ENCODE measurements at regions not wholly inside any gene's neighbourhood (a gene's known extent, or its start where the extent isn't known, plus 50 kb on each side); places are given as distances from the start of the nearest gene placed in this dataset.

DNA sequence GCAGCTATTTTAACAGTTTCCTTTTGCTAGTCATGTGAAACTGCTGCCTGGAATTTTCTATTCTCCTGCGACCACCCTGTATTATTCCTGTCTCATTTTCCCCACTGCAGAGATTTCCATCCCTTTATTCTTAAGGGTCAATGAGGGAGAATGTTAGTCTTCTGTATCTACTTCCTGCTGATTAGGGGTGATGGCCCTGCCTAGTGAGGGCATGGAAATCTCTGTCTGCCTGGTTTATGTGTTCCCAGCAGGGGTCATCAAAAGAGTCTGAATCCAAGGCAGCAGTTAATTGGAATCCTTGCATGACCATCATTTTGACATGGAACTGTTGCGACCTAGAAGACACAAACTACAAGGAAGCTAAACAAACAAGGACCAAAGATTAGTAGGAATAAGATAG lies 325.2 kb downstream of the PLPP3 start:
- Histone ChIP-seq H3K27ac (ENCODE audit: insufficient read length, low read depth, low read length) (no peak overlapping the region), H3K23me2 (ENCODE audit: insufficient read length, low read depth, low read length, poor library complexity, severe bottlenecking) (no peaks in the 10 kb centered on the region), H4K91ac (ENCODE audit: insufficient read length, low read depth, low read length) (no peak overlapping the region), H2BK20ac (ENCODE audit: low read depth, low read length, poor library complexity, severe bottlenecking) (no peak overlapping the region), H3K79me1 (ENCODE audit: insufficient read depth, low read depth, low read length, poor library complexity, severe bottlenecking) (no peaks in the 10 kb centered on the region), H3K9ac (ENCODE audit: extremely low read depth, insufficient read length, low read length) (no peak overlapping the region), H3K4ac (ENCODE audit: low read depth, low read length) (no peak overlapping the region), H3K9me3 (ENCODE audit: control insufficient read depth, low read depth, low read length) (no peaks in the 10 kb centered on the region), H3T11ph (ENCODE audit: low read length) (no peak overlapping the region), H3K18ac (ENCODE audit: insufficient read length, low read depth, low read length) (no peak overlapping the region), H3K23ac (ENCODE audit: insufficient read length, low read depth, low read length) (no peak overlapping the region), H4K5ac (ENCODE audit: insufficient read length, low read depth, low read length) (no peak overlapping the region), H4K8ac (replicated peaks; ENCODE audit: insufficient read length, low read depth, low read length) (no peak overlapping the region), H2AK5ac (ENCODE audit: insufficient read length, low read length) (no peak overlapping the region), H2AFZ (ENCODE audit: low read length) (no peak overlapping the region), H3K4me1 (ENCODE audit: insufficient read depth, low read length) (no peaks in the 10 kb centered on the region), H3K14ac (ENCODE audit: insufficient read depth, low read length) (no peak overlapping the region), H2BK5ac (ENCODE audit: insufficient read length, low read length) (no peak overlapping the region), H2BK15ac (ENCODE audit: low read depth, low read length) (no peak overlapping the region), H3K27me3 (ENCODE audit: insufficient read depth, low read length) (no peaks in the 10 kb centered on the region), H3K56ac (ENCODE audit: insufficient read length, low read depth, low read length) (no peak overlapping the region), H2BK12ac (ENCODE audit: insufficient read length, low read depth, low read length) (no peak overlapping the region), H3K79me2 (ENCODE audit: insufficient read depth, low read length) (no peaks in the 10 kb centered on the region), H4K20me1 (ENCODE audit: control insufficient read depth, insufficient read depth, insufficient read length) (no peaks in the 10 kb centered on the region), H3K4me2 (ENCODE audit: insufficient read depth, insufficient read length, low read length) (no peak overlapping the region), H2BK120ac (ENCODE audit: low read depth, low read length, poor library complexity, severe bottlenecking) (no peak overlapping the region)
- no peak overlapping the region for H3K4me3 Mint-ChIP-seq
- no peaks in the 10 kb centered on the region; the same call in 1 of the 2 replicates for H3K27me3 Mint-ChIP-seq (ENCODE audit: low read depth)
- H3K4me1 Mint-ChIP-seq = peaks cover 7 to 9% of the 10 kb centered on the region in 2 experiments
- H3K27ac Mint-ChIP-seq = no peak overlapping the region
- WGBS (ENCODE audit: extremely low coverage, insufficient read length, low lambda C conversion rate) = no CpG with 5 or more reads among the region's 2 CpGs
- TF ChIP-seq, protein P1, sequence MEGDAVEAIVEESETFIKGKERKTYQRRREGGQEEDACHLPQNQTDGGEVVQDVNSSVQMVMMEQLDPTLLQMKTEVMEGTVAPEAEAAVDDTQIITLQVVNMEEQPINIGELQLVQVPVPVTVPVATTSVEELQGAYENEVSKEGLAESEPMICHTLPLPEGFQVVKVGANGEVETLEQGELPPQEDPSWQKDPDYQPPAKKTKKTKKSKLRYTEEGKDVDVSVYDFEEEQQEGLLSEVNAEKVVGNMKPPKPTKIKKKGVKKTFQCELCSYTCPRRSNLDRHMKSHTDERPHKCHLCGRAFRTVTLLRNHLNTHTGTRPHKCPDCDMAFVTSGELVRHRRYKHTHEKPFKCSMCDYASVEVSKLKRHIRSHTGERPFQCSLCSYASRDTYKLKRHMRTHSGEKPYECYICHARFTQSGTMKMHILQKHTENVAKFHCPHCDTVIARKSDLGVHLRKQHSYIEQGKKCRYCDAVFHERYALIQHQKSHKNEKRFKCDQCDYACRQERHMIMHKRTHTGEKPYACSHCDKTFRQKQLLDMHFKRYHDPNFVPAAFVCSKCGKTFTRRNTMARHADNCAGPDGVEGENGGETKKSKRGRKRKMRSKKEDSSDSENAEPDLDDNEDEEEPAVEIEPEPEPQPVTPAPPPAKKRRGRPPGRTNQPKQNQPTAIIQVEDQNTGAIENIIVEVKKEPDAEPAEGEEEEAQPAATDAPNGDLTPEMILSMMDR (conservative IDR thresholded peaks at IDR 0.05) = no peak
- H3K36me3 Mint-ChIP-seq (ENCODE audit: insufficient read depth in 1 of 3, low read depth in 3 of 3) = no peaks in the 10 kb centered on the region
- DNase-seq = no peak
- no peaks in the 10 kb centered on the region for H3K9me3 Mint-ChIP-seq

Measured in H9 (cell line).